K562 (cell line): ENCODE measurements at regions not wholly inside any gene's neighbourhood (a gene's known extent, or its start where the extent isn't known, plus 50 kb on each side); places are given as distances from the start of the nearest gene placed in this dataset.

Experiments
- MLX ChIP-seq, 2 experiments: fragments of 450-650 bp in 1 of 2; sonication (generic) in 1 of 2; formaldehyde crosslinking; conservative IDR thresholded peaks; 2 replicates each; pipeline versions ENCODE4 v1.4.0 to v1.8.1; 2020 to 2022; ENCODE audit warnings: mild to moderate bottlenecking in 1 of 2, missing genetic modification reagents in 1 of 2
- PHB2 ChIP-seq: fragments of 450-650 bp; IDR thresholded peaks from 2 replicates; pipeline ENCODE4 v1.6.1; 2017; ENCODE audit warnings: low read depth
- POLR2AphosphoS5 ChIP-seq: IDR thresholded peaks from 2 replicates; pipeline ENCODE4 v1.6.1; 2011; ENCODE audit warnings: mild to moderate bottlenecking, low read depth, low read length, moderate library complexity; ENCODE audit not compliant: control insufficient read depth, insufficient read depth
- RBM15 ChIP-seq: fragments of 200-400 bp; formaldehyde crosslinking; IDR thresholded peaks from 2 replicates; pipeline ENCODE4 v1.6.1; 2018; ENCODE audit warnings: mild to moderate bottlenecking, low read length, moderate library complexity; ENCODE audit not compliant: insufficient read depth
- TEAD4 ChIP-seq, 2 experiments: sonication (generic) in 1 of 2; formaldehyde crosslinking in 1 of 2; IDR thresholded peaks; 2 replicates each; pipeline versions ENCODE4 v1.6.1 to v1.8.0; 2012 to 2022; ENCODE audit warnings: borderline replicate concordance in 1 of 2, inconsistent platforms in 1 of 2, low read length in 1 of 2, mild to moderate bottlenecking in 1 of 2, missing genetic modification reagents in 1 of 2

- TF ChIP-seq TEAD4 (IDR thresholded peaks at IDR 0.05; ENCODE audit: low read length) (no peak), TEAD4 (CRISPR knock-in tag; IDR thresholded peaks at IDR 0.05; ENCODE audit: borderline replicate concordance) (no peak), PHB2 (no peak), POLR2AphosphoS5 (no peak), MLX (CRISPR knock-in tag; conservative IDR thresholded peaks at IDR 0.05) (no peak), RBM15 (no peak)
These were observed 599.2 kb upstream of the PCDH15 start for GRCh38 chr10:55400075-55400849.
